ENCODE measurements at regions not wholly inside any gene's neighbourhood (a gene's known extent, or its start where the extent isn't known, plus 50 kb on each side); places are given as distances from the start of the nearest gene placed in this dataset.

DNA sequence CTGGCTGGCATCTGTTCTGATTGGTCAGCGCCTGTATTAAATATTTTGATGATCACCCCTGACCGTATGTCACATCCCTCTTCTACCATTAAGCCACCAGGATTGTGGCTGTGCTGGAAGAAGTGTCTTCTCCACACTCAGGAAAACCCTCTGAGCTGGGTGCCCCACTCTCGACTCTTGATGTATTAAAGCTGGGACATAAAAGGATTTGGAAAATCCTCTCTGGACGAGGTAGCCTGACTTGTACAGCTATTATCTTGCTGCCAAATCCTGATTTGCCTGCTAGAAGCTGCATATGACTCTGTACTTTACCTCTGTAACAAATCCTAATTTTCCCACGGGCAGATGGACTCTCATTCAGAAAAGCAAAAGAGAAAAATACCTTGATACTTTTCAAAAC is 161.0 kb downstream of the SLC28A3 start:
- no peak overlapping the region for H3K4me3 ChIP-seq
- ATAC-seq = no peak
- FAIRE-seq = no peak
- ChIA-PET POLR2A (no interaction called here), CTCF (interaction anchor here (0.6 kb wide), 1 partner anchor 11 kb away, joined by 3 read pairs; no protein-coding TSS in a partner anchor)
- no peak for TF ChIP-seq CHD2 (IDR thresholded peaks at IDR 0.05; ENCODE audit: low read length, partially characterized antibody)
- TF ChIP-seq, protein P1, sequence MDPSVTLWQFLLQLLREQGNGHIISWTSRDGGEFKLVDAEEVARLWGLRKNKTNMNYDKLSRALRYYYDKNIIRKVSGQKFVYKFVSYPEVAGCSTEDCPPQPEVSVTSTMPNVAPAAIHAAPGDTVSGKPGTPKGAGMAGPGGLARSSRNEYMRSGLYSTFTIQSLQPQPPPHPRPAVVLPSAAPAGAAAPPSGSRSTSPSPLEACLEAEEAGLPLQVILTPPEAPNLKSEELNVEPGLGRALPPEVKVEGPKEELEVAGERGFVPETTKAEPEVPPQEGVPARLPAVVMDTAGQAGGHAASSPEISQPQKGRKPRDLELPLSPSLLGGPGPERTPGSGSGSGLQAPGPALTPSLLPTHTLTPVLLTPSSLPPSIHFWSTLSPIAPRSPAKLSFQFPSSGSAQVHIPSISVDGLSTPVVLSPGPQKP (IDR thresholded peaks at IDR 0.05; ENCODE audit: low read depth, low read length) = no peak
- TF ChIP-seq RFX5 (IDR thresholded peaks at IDR 0.05) = no peak
- TF ChIP-seq, protein P2, sequence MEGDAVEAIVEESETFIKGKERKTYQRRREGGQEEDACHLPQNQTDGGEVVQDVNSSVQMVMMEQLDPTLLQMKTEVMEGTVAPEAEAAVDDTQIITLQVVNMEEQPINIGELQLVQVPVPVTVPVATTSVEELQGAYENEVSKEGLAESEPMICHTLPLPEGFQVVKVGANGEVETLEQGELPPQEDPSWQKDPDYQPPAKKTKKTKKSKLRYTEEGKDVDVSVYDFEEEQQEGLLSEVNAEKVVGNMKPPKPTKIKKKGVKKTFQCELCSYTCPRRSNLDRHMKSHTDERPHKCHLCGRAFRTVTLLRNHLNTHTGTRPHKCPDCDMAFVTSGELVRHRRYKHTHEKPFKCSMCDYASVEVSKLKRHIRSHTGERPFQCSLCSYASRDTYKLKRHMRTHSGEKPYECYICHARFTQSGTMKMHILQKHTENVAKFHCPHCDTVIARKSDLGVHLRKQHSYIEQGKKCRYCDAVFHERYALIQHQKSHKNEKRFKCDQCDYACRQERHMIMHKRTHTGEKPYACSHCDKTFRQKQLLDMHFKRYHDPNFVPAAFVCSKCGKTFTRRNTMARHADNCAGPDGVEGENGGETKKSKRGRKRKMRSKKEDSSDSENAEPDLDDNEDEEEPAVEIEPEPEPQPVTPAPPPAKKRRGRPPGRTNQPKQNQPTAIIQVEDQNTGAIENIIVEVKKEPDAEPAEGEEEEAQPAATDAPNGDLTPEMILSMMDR (IDR thresholded peaks at IDR 0.05) = no peak
- no peak for TF ChIP-seq SREBF2 (IDR thresholded peaks at IDR 0.05)
- TF ChIP-seq KDM1A (IDR thresholded peaks at IDR 0.05; ENCODE audit: low read depth) = no peak
- TF ChIP-seq EP300 (IDR thresholded peaks at IDR 0.05) = no peak
- no peak for TF ChIP-seq SMC3 (IDR thresholded peaks at IDR 0.05)
- TF ChIP-seq HEYL (CRISPR knock-in tag; IDR thresholded peaks at IDR 0.05) = no peak
- H3K27ac ChIP-seq = no peak overlapping the region
- no peaks in the 10 kb centered on the region for H3K4me1 ChIP-seq
- WGBS (ENCODE audit: missing lambda C conversion rate) = 31% methylated on average over 5 of the region's 5 CpGs
- no peak for DNase-seq (ENCODE audit: low read depth in 1 of 2, low spot score in 1 of 2)
- H3K9me3 ChIP-seq = no peaks in the 10 kb centered on the region
- H3K4me2 ChIP-seq = no peak overlapping the region

DNA sequence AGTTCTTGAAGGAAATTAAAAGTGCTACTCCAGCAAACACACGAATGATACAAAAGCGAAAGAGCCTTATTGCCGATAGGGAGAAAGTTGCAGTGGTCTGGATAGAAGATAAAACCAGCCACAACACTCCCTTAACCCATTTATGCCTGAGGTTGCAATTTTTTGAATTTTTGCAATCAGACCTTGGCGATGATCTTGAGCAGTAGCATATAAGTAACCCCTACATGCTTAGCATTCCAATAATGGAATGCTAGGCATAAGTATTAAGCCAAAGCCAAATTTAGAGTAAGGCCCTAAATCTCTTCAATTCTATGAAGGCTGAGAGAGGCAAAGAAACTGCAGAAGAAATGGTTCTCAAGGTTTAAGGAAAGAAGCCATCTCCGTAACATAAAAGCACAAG is 153.5 kb downstream of the SLC28A3 start:
- H3K27ac ChIP-seq = no peak overlapping the region
- ATAC-seq (no peak), FAIRE-seq (no peak), DNase-seq (ENCODE audit: low read depth in 1 of 2, low spot score in 1 of 2) (no peak)
- H3K4me3 ChIP-seq = no peak overlapping the region
- TF ChIP-seq, protein P3, sequence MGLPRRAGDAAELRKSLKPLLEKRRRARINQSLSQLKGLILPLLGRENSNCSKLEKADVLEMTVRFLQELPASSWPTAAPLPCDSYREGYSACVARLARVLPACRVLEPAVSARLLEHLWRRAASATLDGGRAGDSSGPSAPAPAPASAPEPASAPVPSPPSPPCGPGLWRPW (IDR thresholded peaks at IDR 0.05) = no peak
- no peak for TF ChIP-seq KDM1A (IDR thresholded peaks at IDR 0.05; ENCODE audit: low read depth)
- no peak for TF ChIP-seq PHF8 (IDR thresholded peaks at IDR 0.05; ENCODE audit: borderline replicate concordance, low read depth)
- TF ChIP-seq CBX8 (IDR thresholded peaks at IDR 0.05) = no peak
- TF ChIP-seq TFCP2L1 (CRISPR knock-in tag; IDR thresholded peaks at IDR 0.05) = no peak
- CTCF ChIA-PET = interaction anchor here (1.0 kb wide), 1 partner anchor 14 kb away, joined by 4 read pairs; no protein-coding TSS in a partner anchor
- 76% methylated on average over 5 of the region's 5 CpGs for WGBS (ENCODE audit: missing lambda C conversion rate)
- H3K4me1 ChIP-seq = no peaks in the 10 kb centered on the region
- POLR2A ChIA-PET = no interaction called here
- H3K9me3 ChIP-seq = no peaks in the 10 kb centered on the region
- H3K4me2 ChIP-seq = no peak overlapping the region

DNA sequence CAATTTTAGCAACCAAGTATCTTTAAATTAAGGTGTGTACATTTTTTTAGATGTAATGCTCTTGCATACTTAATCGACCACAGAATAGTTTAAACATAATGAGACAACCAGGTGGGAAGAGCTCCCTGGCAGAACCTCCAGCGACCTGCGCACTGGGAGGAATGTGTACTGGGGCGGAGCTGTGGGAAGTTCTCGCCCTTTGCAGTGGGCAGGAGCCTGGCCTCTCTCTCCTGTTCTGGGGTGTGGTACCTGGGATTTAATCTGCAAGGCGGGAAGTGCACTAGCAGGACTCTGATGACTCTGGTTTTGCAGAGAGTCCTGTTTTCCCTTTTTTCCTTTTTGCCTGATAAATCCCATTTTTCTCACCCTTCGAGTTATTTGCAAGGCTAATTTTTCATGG is 150.7 kb downstream of the SLC28A3 start:
- ChIA-PET POLR2A (no interaction called here), CTCF (interaction anchor here (1.6 kb wide), 1 partner anchor 17 kb away, joined by 6 read pairs; no protein-coding TSS in a partner anchor)
- no peak for TF ChIP-seq FOSL2 (IDR thresholded peaks at IDR 0.05)
- no peak for TF ChIP-seq FOSL2 (CRISPR knock-in tag; IDR thresholded peaks at IDR 0.05)
- no peak for TF ChIP-seq BHLHE40 (IDR thresholded peaks at IDR 0.05; ENCODE audit: low read depth, low read length)
- no peak for TF ChIP-seq MAZ (IDR thresholded peaks at IDR 0.05; ENCODE audit: borderline replicate concordance, low read depth, low read length)
- TF ChIP-seq ZSCAN20 (CRISPR knock-in tag; IDR thresholded peaks at IDR 0.05) = no peak
- TF ChIP-seq POLR2A (IDR thresholded peaks at IDR 0.05; ENCODE audit: low read length) = no peak
- TF ChIP-seq, protein P2 (IDR thresholded peaks at IDR 0.05) = no peak
- TF ChIP-seq EHMT2 (IDR thresholded peaks at IDR 0.05; ENCODE audit: low read depth) = no peak
- TF ChIP-seq, protein P4, sequence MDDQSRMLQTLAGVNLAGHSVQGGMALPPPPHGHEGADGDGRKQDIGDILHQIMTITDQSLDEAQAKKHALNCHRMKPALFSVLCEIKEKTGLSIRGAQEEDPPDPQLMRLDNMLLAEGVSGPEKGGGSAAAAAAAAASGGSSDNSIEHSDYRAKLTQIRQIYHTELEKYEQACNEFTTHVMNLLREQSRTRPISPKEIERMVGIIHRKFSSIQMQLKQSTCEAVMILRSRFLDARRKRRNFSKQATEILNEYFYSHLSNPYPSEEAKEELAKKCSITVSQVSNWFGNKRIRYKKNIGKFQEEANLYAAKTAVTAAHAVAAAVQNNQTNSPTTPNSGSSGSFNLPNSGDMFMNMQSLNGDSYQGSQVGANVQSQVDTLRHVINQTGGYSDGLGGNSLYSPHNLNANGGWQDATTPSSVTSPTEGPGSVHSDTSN (IDR thresholded peaks at IDR 0.05) = no peak
- no peak for TF ChIP-seq MAFK (IDR thresholded peaks at IDR 0.05; ENCODE audit: partially characterized antibody)
- TF ChIP-seq RCOR1 (IDR thresholded peaks at IDR 0.05; ENCODE audit: low read depth, low read length) = no peak
- TF ChIP-seq MYC (IDR thresholded peaks at IDR 0.05; ENCODE audit: borderline replicate concordance, low read length) = no peak
- TF ChIP-seq, protein P5, sequence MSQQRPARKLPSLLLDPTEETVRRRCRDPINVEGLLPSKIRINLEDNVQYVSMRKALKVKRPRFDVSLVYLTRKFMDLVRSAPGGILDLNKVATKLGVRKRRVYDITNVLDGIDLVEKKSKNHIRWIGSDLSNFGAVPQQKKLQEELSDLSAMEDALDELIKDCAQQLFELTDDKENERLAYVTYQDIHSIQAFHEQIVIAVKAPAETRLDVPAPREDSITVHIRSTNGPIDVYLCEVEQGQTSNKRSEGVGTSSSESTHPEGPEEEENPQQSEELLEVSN (IDR thresholded peaks at IDR 0.05; ENCODE audit: borderline replicate concordance, low read depth) = no peak
- TF ChIP-seq, protein P6, sequence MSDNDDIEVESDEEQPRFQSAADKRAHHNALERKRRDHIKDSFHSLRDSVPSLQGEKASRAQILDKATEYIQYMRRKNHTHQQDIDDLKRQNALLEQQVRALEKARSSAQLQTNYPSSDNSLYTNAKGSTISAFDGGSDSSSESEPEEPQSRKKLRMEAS (IDR thresholded peaks at IDR 0.05) = no peak
- TF ChIP-seq ZFP36 (IDR thresholded peaks at IDR 0.05; ENCODE audit: borderline replicate concordance, partially characterized antibody) = no peak
- no peak for TF ChIP-seq HOXB13 (CRISPR knock-in tag; IDR thresholded peaks at IDR 0.05; ENCODE audit: low read depth)
- TF ChIP-seq, protein P7, sequence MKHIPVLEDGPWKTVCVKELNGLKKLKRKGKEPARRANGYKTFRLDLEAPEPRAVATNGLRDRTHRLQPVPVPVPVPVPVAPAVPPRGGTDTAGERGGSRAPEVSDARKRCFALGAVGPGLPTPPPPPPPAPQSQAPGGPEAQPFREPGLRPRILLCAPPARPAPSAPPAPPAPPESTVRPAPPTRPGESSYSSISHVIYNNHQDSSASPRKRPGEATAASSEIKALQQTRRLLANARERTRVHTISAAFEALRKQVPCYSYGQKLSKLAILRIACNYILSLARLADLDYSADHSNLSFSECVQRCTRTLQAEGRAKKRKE (CRISPR knock-in tag; IDR thresholded peaks at IDR 0.05; ENCODE audit: low read depth) = no peak
- Histone ChIP-seq H3K4me2 (no peak overlapping the region), H3K9me3 (no peaks in the 10 kb centered on the region), H3K4me1 (no peaks in the 10 kb centered on the region), H3K4me3 (no peak overlapping the region), H3K27ac (no peak overlapping the region)
- 48% methylated on average over 7 of the region's 7 CpGs for WGBS (ENCODE audit: missing lambda C conversion rate)
- FAIRE-seq = no peak
- ATAC-seq = no peak
- DNase-seq (ENCODE audit: low read depth in 1 of 2, low spot score in 1 of 2) = no peak

Data from A549 (cell line).